ENCODE measurements at regions not wholly inside any gene's neighbourhood (a gene's known extent, or its start where the extent isn't known, plus 50 kb on each side); places are given as distances from the start of the nearest gene placed in this dataset.

DNA sequence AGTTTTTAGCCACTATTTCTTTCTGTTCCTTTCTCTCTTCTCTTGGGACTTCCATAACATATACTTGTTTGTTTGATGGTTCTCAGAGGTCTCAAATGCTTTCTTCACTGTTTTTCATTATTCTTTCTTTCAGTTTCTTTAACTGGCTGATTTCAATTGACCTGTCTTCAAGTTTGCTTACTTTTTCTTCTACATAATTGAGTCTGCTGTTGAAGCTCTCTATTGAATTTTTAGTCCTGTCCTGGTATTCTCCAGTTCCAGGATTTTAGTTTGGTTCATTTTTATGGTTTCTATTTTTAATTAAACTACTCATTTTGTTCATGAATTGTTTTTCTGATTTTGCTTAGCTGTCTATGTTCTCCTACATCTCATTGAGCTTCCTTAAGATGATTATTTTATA lies 1305.3 kb upstream of the CELF2 start:
- no peak overlapping the region for H3K27ac ChIP-seq (replicated peaks)
- DNase-seq (ENCODE audit: low read depth in 1 of 2, low spot score in 1 of 2): no peak
- no peak for TF ChIP-seq GABPA (IDR thresholded peaks at IDR 0.05; ENCODE audit: low read depth)
- TF ChIP-seq SPI1 (IDR thresholded peaks at IDR 0.05; ENCODE audit: borderline replicate concordance, low read depth): no peak
- TF ChIP-seq REST (IDR thresholded peaks at IDR 0.05; ENCODE audit: insufficient replicate concordance, low read depth): no peak
- TF ChIP-seq POLR2AphosphoS5 (IDR thresholded peaks at IDR 0.05; ENCODE audit: low read depth): no peak
- H3K4me3 ChIP-seq (replicated peaks; ENCODE audit: insufficient read depth, low read length): no peak overlapping the region
- no peaks in the 10 kb centered on the region for H3K27me3 ChIP-seq (ENCODE audit: insufficient read depth, poor library complexity, severe bottlenecking)

GRCh38 chr10:9719246-9719645 lies 1298.4 kb upstream of the CELF2 start:
- no peak for DNase-seq (ENCODE audit: low read depth in 1 of 2, low spot score in 1 of 2)
- TF ChIP-seq POLR2AphosphoS5 (IDR thresholded peaks at IDR 0.05; ENCODE audit: low read depth) (no peak), SPI1 (IDR thresholded peaks at IDR 0.05; ENCODE audit: borderline replicate concordance, low read depth) (no peak), GABPA (IDR thresholded peaks at IDR 0.05; ENCODE audit: low read depth) (no peak), REST (IDR thresholded peaks at IDR 0.05; ENCODE audit: insufficient replicate concordance, low read depth) (no peak)
- TF ChIP-seq, protein P1, sequence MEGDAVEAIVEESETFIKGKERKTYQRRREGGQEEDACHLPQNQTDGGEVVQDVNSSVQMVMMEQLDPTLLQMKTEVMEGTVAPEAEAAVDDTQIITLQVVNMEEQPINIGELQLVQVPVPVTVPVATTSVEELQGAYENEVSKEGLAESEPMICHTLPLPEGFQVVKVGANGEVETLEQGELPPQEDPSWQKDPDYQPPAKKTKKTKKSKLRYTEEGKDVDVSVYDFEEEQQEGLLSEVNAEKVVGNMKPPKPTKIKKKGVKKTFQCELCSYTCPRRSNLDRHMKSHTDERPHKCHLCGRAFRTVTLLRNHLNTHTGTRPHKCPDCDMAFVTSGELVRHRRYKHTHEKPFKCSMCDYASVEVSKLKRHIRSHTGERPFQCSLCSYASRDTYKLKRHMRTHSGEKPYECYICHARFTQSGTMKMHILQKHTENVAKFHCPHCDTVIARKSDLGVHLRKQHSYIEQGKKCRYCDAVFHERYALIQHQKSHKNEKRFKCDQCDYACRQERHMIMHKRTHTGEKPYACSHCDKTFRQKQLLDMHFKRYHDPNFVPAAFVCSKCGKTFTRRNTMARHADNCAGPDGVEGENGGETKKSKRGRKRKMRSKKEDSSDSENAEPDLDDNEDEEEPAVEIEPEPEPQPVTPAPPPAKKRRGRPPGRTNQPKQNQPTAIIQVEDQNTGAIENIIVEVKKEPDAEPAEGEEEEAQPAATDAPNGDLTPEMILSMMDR (IDR thresholded peaks at IDR 0.05; ENCODE audit: insufficient read depth, low read length): no peak
- H3K27ac ChIP-seq (replicated peaks): no peak overlapping the region
- H3K27me3 ChIP-seq (ENCODE audit: insufficient read depth, poor library complexity, severe bottlenecking): no peaks in the 10 kb centered on the region
- no peak overlapping the region for H3K4me3 ChIP-seq (replicated peaks; ENCODE audit: insufficient read depth, low read length)

- no peak overlapping the region for H3K27ac ChIP-seq (replicated peaks)
- DNase-seq (ENCODE audit: low read depth in 1 of 2, low spot score in 1 of 2): no peak
- no peaks in the 10 kb centered on the region for H3K27me3 ChIP-seq (ENCODE audit: insufficient read depth, poor library complexity, severe bottlenecking)
- H3K4me3 ChIP-seq (replicated peaks; ENCODE audit: insufficient read depth, low read length): no peak overlapping the region
- TF ChIP-seq REST (IDR thresholded peaks at IDR 0.05; ENCODE audit: insufficient replicate concordance, low read depth) (no peak), GABPA (IDR thresholded peaks at IDR 0.05; ENCODE audit: low read depth) (no peak), SPI1 (IDR thresholded peaks at IDR 0.05; ENCODE audit: borderline replicate concordance, low read depth) (no peak), POLR2AphosphoS5 (IDR thresholded peaks at IDR 0.05; ENCODE audit: low read depth) (no peak)
- TF ChIP-seq, protein P1 (IDR thresholded peaks at IDR 0.05; ENCODE audit: insufficient read depth, low read length): no peak
Measured at GRCh38 chr10:9733766-9734165, 1283.9 kb upstream of the CELF2 start.

Measured in HL-60 (cell line).